ENCODE measurements at regions not wholly inside any gene's neighbourhood (a gene's known extent, or its start where the extent isn't known, plus 50 kb on each side); places are given as distances from the start of the nearest gene placed in this dataset.
"Not testable (repeated sequence)": the region's sequence is repeated elsewhere in the genome, so short reads cannot be mapped to it uniquely, and the experiment has no call there.

DNA sequence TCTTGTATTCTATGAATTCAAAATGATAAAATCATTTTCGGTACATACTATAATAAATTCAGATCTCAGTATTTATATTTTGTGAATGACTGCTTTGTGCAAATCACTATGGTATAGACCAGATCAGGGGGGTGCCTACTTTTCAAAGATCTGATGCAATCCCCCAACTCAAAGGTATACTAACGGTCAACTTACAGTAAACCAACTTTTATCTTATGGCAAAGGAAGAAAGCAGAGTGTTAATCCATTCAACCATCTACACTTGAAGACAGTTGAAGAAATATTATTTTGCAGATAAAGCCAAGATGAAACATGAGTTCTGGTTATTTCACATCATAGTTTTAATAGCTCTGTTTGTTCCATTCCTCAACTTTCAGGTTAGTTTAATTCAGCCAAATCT is 197.1 kb downstream of the MEX3B start:
- intact Hi-C loops (cut with micrococcal nuclease), result no loop called here
- Mint-ChIP-seq H3K27ac (no peak overlapping the region), H3K4me3 (ENCODE audit: low read depth) (no peak overlapping the region), H3K27me3 (ENCODE audit: low read depth) (peaks cover 3% of the 10 kb centered on the region), H3K4me1 (ENCODE audit: low read depth) (no peaks in the 10 kb centered on the region), H3K36me3 (ENCODE audit: low read depth) (no peaks in the 10 kb centered on the region), H3K9me3 (no peaks in the 10 kb centered on the region)
- no peak for DNase-seq (ENCODE audit: low spot score)

DNA sequence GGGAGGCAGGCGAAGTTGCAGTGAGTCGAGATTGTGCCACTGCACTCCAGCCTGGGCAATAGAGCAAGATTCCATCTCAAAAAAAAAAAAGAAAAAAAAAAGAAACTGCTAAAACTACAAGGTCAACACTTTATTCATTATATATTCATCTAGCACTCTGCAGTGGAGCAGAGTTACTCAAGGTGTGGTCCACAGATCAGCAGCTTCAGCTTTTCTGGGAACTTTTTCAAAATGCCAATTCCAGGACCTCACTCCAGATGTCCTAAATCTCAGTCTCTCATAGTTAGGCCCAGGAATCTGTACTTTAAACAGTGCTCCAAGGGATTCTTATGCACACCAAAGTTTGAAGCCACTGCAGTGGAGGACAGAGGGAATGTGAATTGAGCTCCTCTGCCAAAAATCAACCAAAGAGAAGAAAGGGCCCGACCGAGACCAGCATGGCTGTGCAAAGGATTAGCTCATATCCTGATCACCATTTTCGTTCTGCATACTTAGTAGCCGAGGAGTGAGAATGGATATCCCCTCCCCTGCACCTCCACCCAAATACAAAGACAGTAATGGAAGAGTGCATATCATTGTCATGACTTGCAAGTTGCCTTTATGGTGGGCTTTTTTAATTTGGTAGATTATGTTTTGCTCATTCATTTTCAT is 201.9 kb downstream of the MEX3B start:
- H3K9me3 Mint-ChIP-seq, result no peaks in the 10 kb centered on the region
- no peaks in the 10 kb centered on the region for H3K4me1 Mint-ChIP-seq (ENCODE audit: low read depth)
- no peaks in the 10 kb centered on the region for H3K36me3 Mint-ChIP-seq (ENCODE audit: low read depth)
- H3K27me3 Mint-ChIP-seq (ENCODE audit: low read depth), result peaks cover 3% of the 10 kb centered on the region
- H3K27ac Mint-ChIP-seq, result no peak overlapping the region
- intact Hi-C loops (cut with micrococcal nuclease), result no loop called here
- DNase-seq (ENCODE audit: low spot score), result no peak
- H3K4me3 Mint-ChIP-seq (ENCODE audit: low read depth), result no peak overlapping the region

DNA sequence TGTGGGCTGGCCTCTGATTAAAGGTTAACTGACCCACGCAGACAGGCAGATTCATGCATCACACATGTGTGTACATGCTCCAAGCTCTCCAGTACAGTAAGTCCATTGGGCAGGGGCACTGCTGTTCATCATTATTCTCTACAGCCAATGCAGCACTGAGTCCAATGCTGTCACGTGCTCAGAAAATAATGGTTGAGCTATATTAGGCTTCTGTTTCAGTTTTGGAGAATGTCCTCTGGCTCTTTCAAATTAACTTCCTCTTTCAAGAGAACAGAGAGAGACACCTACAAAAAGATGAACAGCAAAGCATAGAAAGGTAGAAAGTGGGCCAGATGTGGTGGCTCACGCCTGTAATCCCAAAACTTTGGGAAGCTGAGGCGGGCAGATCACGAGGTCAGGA is 202.6 kb downstream of the MEX3B start:
- Mint-ChIP-seq H3K4me1 (ENCODE audit: low read depth) (no peaks in the 10 kb centered on the region), H3K9me3 (no peaks in the 10 kb centered on the region), H3K4me3 (ENCODE audit: low read depth) (no peak overlapping the region), H3K36me3 (ENCODE audit: low read depth) (no peaks in the 10 kb centered on the region), H3K27ac (no peak overlapping the region), H3K27me3 (ENCODE audit: low read depth) (peaks cover 3% of the 10 kb centered on the region)
- intact Hi-C loops (cut with micrococcal nuclease), result no loop called here
- DNase-seq (ENCODE audit: low spot score), result no peak

DNA sequence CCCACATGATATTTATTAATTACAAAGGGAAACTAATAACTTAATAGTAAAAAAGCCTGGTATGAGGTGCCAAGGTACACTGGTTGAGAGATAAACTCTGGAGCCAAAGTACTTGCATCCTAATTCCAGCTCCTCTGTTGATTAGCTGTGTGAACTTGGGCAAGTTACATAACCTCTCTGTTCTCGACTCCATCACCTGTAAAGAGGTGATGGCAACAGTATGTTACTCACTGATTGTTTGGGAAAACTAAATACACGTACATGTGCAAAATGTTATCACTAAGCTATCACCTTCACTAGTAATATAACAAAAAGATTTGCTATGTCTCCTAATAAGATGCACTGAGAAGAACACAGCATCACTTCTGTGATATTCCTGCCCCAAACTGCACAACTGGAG is 206.4 kb downstream of the MEX3B start:
- H3K27ac Mint-ChIP-seq, result no peak overlapping the region
- no peak overlapping the region for H3K4me3 Mint-ChIP-seq (ENCODE audit: low read depth)
- no peaks in the 10 kb centered on the region for H3K27me3 Mint-ChIP-seq (ENCODE audit: low read depth)
- no peaks in the 10 kb centered on the region for H3K4me1 Mint-ChIP-seq (ENCODE audit: low read depth)
- intact Hi-C loops (cut with micrococcal nuclease), result no loop called here
- no peak for DNase-seq (ENCODE audit: low spot score)
- H3K9me3 Mint-ChIP-seq, result no peaks in the 10 kb centered on the region
- H3K36me3 Mint-ChIP-seq (ENCODE audit: low read depth), result no peaks in the 10 kb centered on the region

DNA sequence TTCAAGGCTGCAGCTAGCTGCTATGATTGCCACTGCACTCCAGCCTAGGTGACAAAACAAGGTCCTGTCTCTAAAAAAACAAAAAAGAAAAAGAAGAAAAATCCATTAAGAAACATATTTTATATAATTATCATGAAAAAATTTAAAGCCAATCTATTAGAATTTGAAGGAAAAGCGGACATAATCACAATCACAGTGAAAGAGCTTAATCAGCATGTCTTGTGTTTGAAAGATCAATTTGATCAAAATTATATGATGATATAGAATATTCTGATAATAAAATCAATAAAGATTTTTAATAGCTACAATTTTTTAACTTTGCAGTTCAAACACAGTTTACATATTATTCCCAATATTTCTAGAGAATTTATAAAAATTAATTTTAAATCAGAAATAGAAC is 210.1 kb downstream of the MEX3B start:
- intact Hi-C loops (cut with micrococcal nuclease), result no loop called here
- H3K27ac Mint-ChIP-seq, result no peak overlapping the region

DNA sequence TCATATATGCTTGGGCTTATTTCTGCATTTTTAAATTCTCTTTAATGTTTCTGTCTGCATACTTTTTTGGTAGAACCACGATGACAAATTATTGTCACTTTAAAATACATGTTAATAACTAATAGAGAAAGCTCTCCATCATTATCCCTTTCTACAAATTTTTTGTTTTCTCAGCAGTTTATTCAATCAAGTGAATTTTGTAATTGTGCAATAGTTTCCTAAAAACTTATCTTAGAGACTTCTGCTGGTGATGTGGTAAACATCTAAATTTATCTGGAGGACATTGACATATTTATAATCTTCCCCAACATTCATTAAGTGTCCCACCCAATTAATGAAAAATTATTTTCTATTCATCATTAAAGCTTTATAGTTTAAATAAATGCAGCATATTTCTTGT is 215.3 kb downstream of the MEX3B start:
- no peak for DNase-seq (ENCODE audit: low spot score)
- intact Hi-C loops (cut with micrococcal nuclease), result no loop called here
- H3K4me1 Mint-ChIP-seq (ENCODE audit: low read depth), result no peaks in the 10 kb centered on the region
- no peaks in the 10 kb centered on the region for H3K9me3 Mint-ChIP-seq
- no peak overlapping the region for H3K27ac Mint-ChIP-seq
- no peak overlapping the region for H3K4me3 Mint-ChIP-seq (ENCODE audit: low read depth)
- H3K36me3 Mint-ChIP-seq (ENCODE audit: low read depth), result no peaks in the 10 kb centered on the region
- H3K27me3 Mint-ChIP-seq (ENCODE audit: low read depth), result peaks cover 2% of the 10 kb centered on the region

More for the DNA sequence above, 210.1 kb downstream of the MEX3B start:
- H3K4me3 Mint-ChIP-seq (ENCODE audit: low read depth), result no peak overlapping the region
- peaks cover 2% of the 10 kb centered on the region for H3K27me3 Mint-ChIP-seq (ENCODE audit: low read depth)
- no peak for DNase-seq (ENCODE audit: low spot score)
- no peaks in the 10 kb centered on the region for H3K36me3 Mint-ChIP-seq (ENCODE audit: low read depth)
- no peaks in the 10 kb centered on the region for H3K4me1 Mint-ChIP-seq (ENCODE audit: low read depth)
- H3K9me3 Mint-ChIP-seq, result no peaks in the 10 kb centered on the region

DNA sequence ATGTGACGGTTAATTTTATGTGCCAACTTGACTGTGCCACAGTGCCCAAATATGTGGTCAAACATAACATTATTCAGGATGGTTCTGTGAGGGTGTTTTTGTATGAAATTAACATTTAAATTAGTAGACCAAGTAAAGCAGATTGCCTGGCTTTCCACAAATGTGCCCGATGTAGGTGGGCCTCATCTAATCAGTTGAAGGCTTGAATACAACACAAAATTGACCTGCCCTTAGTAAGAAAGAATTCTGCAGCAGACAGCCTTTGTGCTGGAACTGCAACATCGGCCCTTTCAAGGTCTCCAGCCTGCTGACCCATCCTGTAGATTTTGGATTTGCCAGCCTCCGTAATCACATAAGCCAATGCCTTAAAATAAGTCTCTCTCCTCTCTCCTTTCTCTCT is 215.9 kb downstream of the MEX3B start:
- Mint-ChIP-seq H3K27me3 (ENCODE audit: low read depth) (peaks cover 2% of the 10 kb centered on the region), H3K4me3 (ENCODE audit: low read depth) (no peak overlapping the region), H3K9me3 (no peaks in the 10 kb centered on the region), H3K27ac (no peak overlapping the region), H3K36me3 (ENCODE audit: low read depth) (no peaks in the 10 kb centered on the region), H3K4me1 (ENCODE audit: low read depth) (no peaks in the 10 kb centered on the region)
- intact Hi-C loops (cut with micrococcal nuclease), result no loop called here
- DNase-seq (ENCODE audit: low spot score), result no peak

DNA sequence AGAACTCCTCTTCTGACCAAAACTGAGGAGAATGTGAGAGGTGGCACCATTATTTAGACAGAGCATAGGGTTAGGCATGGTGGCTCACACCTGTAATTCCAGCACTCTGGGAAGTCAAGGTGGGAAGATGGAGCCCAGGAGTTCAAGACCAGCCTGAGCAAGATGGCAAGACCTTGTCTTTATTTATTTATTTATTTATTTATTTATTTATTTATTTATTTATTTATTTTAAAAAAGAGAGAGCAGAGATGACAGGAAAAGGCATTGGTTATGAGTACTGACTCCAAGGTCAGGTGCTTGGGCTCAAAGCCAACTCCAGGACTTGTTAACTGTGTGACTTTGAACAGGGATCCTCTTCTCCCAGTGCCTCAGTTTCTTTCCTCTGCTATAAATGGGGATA is 217.7 kb downstream of the MEX3B start:
- no peak for DNase-seq (ENCODE audit: low spot score)
- no peak overlapping the region for H3K4me3 Mint-ChIP-seq (ENCODE audit: low read depth)
- no peaks in the 10 kb centered on the region for H3K9me3 Mint-ChIP-seq
- intact Hi-C loops (cut with micrococcal nuclease), result no loop called here
- peaks cover 2% of the 10 kb centered on the region for H3K27me3 Mint-ChIP-seq (ENCODE audit: low read depth)
- H3K36me3 Mint-ChIP-seq (ENCODE audit: low read depth), result no peaks in the 10 kb centered on the region
- H3K27ac Mint-ChIP-seq, result no peak overlapping the region
- no peaks in the 10 kb centered on the region for H3K4me1 Mint-ChIP-seq (ENCODE audit: low read depth)

DNA sequence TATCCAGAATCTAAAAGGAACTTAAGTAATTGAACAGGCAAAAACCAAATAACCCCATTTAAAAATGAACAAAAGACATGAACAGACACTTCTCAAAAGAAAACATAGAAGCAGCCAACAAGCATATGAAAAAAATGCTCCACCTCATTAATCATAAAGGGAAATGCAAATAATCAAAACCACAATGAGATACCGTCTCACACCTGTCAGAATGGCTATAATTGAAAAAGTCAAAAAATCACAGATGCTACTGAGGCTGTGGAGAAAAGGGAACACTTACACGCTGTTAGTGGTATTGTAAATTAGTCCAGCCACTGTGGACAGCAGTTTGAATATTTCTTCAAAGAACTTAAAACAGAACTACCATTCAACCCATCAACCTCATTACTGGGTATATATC is 220.7 kb downstream of the MEX3B start:
- Mint-ChIP-seq H3K4me3 (ENCODE audit: low read depth) (no peak overlapping the region), H3K27ac (no peak overlapping the region), H3K27me3 (ENCODE audit: low read depth) (no peaks in the 10 kb centered on the region), H3K36me3 (ENCODE audit: low read depth) (no peaks in the 10 kb centered on the region), H3K4me1 (ENCODE audit: low read depth) (no peaks in the 10 kb centered on the region), H3K9me3 (no peaks in the 10 kb centered on the region)
- no peak for DNase-seq (ENCODE audit: low spot score)
- intact Hi-C loops (cut with micrococcal nuclease), result no loop called here

DNA sequence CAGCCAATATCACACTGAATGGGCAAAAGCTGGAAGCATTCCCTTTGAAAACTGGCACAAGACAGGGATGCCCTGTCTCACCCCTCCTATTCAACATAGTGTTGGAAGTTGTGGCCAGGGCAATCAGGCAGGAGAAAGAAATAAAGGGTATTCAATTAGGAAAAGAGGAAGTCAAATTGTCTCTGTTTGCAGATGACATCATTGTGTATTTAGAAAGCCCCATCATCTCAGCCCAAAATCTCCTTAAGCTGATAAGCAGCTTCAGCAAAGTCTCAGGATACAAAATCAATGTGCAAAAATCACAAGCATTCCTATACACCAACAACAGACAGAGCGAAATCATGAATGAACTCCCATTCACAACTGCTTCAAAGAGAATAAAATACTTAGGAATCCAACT is 223.2 kb downstream of the MEX3B start:
- not testable (repeated sequence) for H3K9me3 Mint-ChIP-seq; H3K36me3 Mint-ChIP-seq (ENCODE audit: low read depth)

GRCh38 chr15:81819924-81820635 is 225.7 kb downstream of the MEX3B start:
- H3K36me3 Mint-ChIP-seq (ENCODE audit: low read depth), result no peaks in the 10 kb centered on the region
- no peaks in the 10 kb centered on the region for H3K9me3 Mint-ChIP-seq
- no peak for DNase-seq (ENCODE audit: low spot score)
- no peaks in the 10 kb centered on the region for H3K4me1 Mint-ChIP-seq (ENCODE audit: low read depth)
- intact Hi-C loops (cut with micrococcal nuclease), result no loop called here
- H3K27ac Mint-ChIP-seq, result no peak overlapping the region
- H3K4me3 Mint-ChIP-seq (ENCODE audit: low read depth), result no peak overlapping the region
- no peaks in the 10 kb centered on the region for H3K27me3 Mint-ChIP-seq (ENCODE audit: low read depth)

More for the DNA sequence above, 223.2 kb downstream of the MEX3B start:
- H3K27ac Mint-ChIP-seq; H3K4me3 Mint-ChIP-seq (ENCODE audit: low read depth); H3K4me1 Mint-ChIP-seq (ENCODE audit: low read depth); intact Hi-C loops (cut with micrococcal nuclease); DNase-seq (ENCODE audit: low spot score); H3K27me3 Mint-ChIP-seq (ENCODE audit: low read depth): not testable (repeated sequence)

DNA sequence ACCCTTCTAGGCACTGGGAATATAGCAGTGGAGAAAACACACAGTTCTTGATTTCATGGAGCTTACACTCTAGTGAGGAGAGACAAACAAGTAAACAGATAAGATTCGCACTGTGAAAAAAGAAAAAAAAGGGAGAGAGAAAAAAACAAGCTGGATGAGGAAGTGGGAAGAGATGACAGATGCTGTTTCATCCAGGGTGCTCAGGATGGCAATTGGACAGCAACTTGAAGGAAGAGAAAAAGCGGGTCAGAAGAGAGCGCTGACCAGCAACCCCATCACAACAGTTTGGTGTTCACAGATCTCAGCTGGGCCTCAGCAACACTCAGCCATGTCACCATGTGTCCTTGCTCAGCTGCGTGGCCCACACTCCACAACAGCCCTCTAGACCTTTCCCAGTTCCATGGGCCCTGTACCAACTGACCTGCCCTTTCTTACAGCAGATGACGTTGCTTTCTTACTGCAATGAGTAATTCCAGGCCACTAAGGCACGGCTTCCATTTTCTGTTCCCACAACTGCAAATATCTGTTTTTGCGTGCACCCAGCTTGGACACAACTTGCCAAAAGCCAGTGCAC is 230.8 kb downstream of the MEX3B start:
- no peak for DNase-seq (ENCODE audit: low spot score)
- H3K4me1 Mint-ChIP-seq (ENCODE audit: low read depth), result no peaks in the 10 kb centered on the region
- intact Hi-C loops (cut with micrococcal nuclease), result no loop called here
- H3K36me3 Mint-ChIP-seq (ENCODE audit: low read depth), result no peaks in the 10 kb centered on the region
- H3K4me3 Mint-ChIP-seq (ENCODE audit: low read depth), result no peak overlapping the region
- H3K9me3 Mint-ChIP-seq, result no peaks in the 10 kb centered on the region
- no peak overlapping the region for H3K27ac Mint-ChIP-seq
- no peaks in the 10 kb centered on the region for H3K27me3 Mint-ChIP-seq (ENCODE audit: low read depth)

DNA sequence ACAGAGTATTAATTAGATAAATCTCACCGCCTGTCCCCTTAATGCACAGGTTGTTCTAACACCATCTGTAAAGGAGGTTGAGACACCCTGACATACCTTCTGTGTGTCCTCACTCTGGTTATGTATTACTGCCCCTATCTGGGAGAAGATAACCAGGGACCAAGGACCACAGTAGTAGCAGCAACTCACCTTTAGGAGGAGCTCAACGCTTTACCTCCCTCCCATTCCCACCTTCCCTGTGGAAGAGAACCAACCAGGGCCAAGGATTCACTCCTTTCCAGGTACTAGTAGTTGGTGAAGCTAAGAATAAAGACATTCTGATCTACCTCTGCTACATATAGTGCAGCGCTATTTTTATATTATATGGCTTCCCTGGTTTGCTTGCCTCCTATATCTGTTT is 232.6 kb downstream of the MEX3B start:
- Mint-ChIP-seq H3K4me1 (ENCODE audit: low read depth) (no peaks in the 10 kb centered on the region), H3K27ac (no peak overlapping the region), H3K27me3 (ENCODE audit: low read depth) (no peaks in the 10 kb centered on the region), H3K4me3 (ENCODE audit: low read depth) (no peak overlapping the region), H3K36me3 (ENCODE audit: low read depth) (no peaks in the 10 kb centered on the region), H3K9me3 (no peaks in the 10 kb centered on the region)
- intact Hi-C loops (cut with micrococcal nuclease), result no loop called here
- no peak for DNase-seq (ENCODE audit: low spot score)

Measured in activated T-helper 2 cell treated with anti-CD3 and anti-CD28 coated beads, Interferon-gamma antibody, Interleukin-2, Interleukin-4, amounts not matched to agents 10 μg/mL and 5 μg/mL and 100 μg/mL, durations not matched to agents 14 hours and 24 hours and 36 hours (primary cell).